ENCODE measurements at regions not wholly inside any gene's neighbourhood (a gene's known extent, or its start where the extent isn't known, plus 50 kb on each side); places are given as distances from the start of the nearest gene placed in this dataset.

GRCh38 chr17:55582897-55583296 is 71.6 kb upstream of the SMIM36 start:
- TF ChIP-seq EZH2 (IDR thresholded peaks at IDR 0.05; ENCODE audit: borderline replicate concordance, insufficient read depth, low read length, poor library complexity, severe bottlenecking) (no peak), REST (IDR thresholded peaks at IDR 0.05; ENCODE audit: borderline replicate concordance) (no peak)
- Histone ChIP-seq H3K4me2 (ENCODE audit: low read length) (no peak overlapping the region), H3K9ac (ENCODE audit: low read length) (no peak overlapping the region), H2AFZ (ENCODE audit: low read depth, low read length) (no peak overlapping the region), H3K79me2 (replicated peaks; ENCODE audit: insufficient read depth, low read length) (no peaks in the 10 kb centered on the region), H3K9me2 (ENCODE audit: insufficient read depth, low read length) (no peaks in the 10 kb centered on the region), H3K36me3 (ENCODE audit: insufficient read depth, low read length) (no peaks in the 10 kb centered on the region), H3K27ac (ENCODE audit: low read length) (no peak overlapping the region), H3K4me3 (ENCODE audit: low read length) (no peak overlapping the region), H3K27me3 (ENCODE audit: insufficient read depth, low read depth, low read length) (no peaks in the 10 kb centered on the region), H3K9me3 (ENCODE audit: low read length) (no peaks in the 10 kb centered on the region), H3F3A (ENCODE audit: insufficient read depth, low read length, poor library complexity, severe bottlenecking) (no peaks in the 10 kb centered on the region), H4K20me1 (ENCODE audit: insufficient read depth) (no peaks in the 10 kb centered on the region)

GRCh38 chr17:55580596-55581133 is 69.4 kb upstream of the SMIM36 start:
- Histone ChIP-seq H3K27ac (ENCODE audit: low read length) (no peak overlapping the region), H3K36me3 (ENCODE audit: insufficient read depth, low read length) (no peaks in the 10 kb centered on the region), H4K20me1 (ENCODE audit: insufficient read depth) (no peaks in the 10 kb centered on the region), H3K9me3 (ENCODE audit: low read length) (no peaks in the 10 kb centered on the region), H3K27me3 (ENCODE audit: insufficient read depth, low read depth, low read length) (no peaks in the 10 kb centered on the region), H3K4me3 (ENCODE audit: low read length) (no peak overlapping the region), H3K9me2 (ENCODE audit: insufficient read depth, low read length) (no peaks in the 10 kb centered on the region), H3K79me2 (replicated peaks; ENCODE audit: insufficient read depth, low read length) (no peaks in the 10 kb centered on the region), H2AFZ (ENCODE audit: low read depth, low read length) (no peak overlapping the region), H3K4me2 (ENCODE audit: low read length) (no peak overlapping the region), H3F3A (ENCODE audit: insufficient read depth, low read length, poor library complexity, severe bottlenecking) (no peaks in the 10 kb centered on the region), H3K9ac (ENCODE audit: low read length) (no peak overlapping the region)
- TF ChIP-seq EP300 (conservative IDR thresholded peaks at IDR 0.05; ENCODE audit: poor library complexity, severe bottlenecking) = no peak
- no peak for TF ChIP-seq TAF1 (IDR thresholded peaks at IDR 0.05; ENCODE audit: low read depth)
- TF ChIP-seq CTCF (IDR thresholded peaks at IDR 0.05; ENCODE audit: poor library complexity, severe bottlenecking) = no peak
- no peak for TF ChIP-seq REST (IDR thresholded peaks at IDR 0.05; ENCODE audit: borderline replicate concordance)
- TF ChIP-seq MXI1 (conservative IDR thresholded peaks at IDR 0.05; ENCODE audit: poor library complexity, severe bottlenecking) = no peak
- TF ChIP-seq SMC3 (conservative IDR thresholded peaks at IDR 0.05; ENCODE audit: poor library complexity) = no peak
- TF ChIP-seq EZH2 (IDR thresholded peaks at IDR 0.05; ENCODE audit: borderline replicate concordance, insufficient read depth, low read length, poor library complexity, severe bottlenecking) = no peak
- TF ChIP-seq POLR2AphosphoS5 (IDR thresholded peaks at IDR 0.05) = no peak
- TF ChIP-seq RAD21 (conservative IDR thresholded peaks at IDR 0.05) = no peak

Measured in neural cell (in vitro differentiated cells).